ENCODE measurements at regions not wholly inside any gene's neighbourhood (a gene's known extent, or its start where the extent isn't known, plus 50 kb on each side); places are given as distances from the start of the nearest gene placed in this dataset.

DNA sequence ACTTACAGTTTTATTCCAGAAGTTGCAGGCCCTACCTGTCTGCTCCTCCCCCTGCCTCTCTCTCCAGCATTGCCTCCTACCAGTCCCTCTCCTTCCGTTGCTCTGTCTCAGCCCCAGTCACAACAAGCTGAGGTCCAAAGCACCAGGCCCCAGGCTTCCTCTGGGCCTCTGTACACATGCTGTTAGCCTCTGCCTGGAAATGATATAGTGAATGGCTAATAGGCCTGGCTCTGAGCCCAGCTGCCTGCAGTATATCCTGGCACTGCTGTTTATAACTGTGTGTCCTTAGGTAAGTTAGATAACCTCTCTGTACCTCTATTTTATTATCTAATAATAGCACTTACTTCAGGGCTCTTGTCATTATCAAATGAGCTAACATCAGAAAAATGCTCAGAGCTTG lies 114.9 kb upstream of the PWP1 start:
- no peaks in the 10 kb centered on the region for H3K27me3 ChIP-seq (ENCODE audit: insufficient read depth, low read length)
- H3K79me2 ChIP-seq (ENCODE audit: insufficient read depth, low read length) = no peaks in the 10 kb centered on the region
- no peak overlapping the region for H3K9ac ChIP-seq (ENCODE audit: extremely low read depth, insufficient read length, low read length)
- Mint-ChIP-seq H3K36me3 (ENCODE audit: insufficient read depth in 1 of 3, low read depth in 3 of 3) (no peaks in the 10 kb centered on the region), H3K9me3 (no peaks in the 10 kb centered on the region), H3K4me3 (no peak overlapping the region), H3K27me3 (ENCODE audit: low read depth) (peaks cover 2% of the 10 kb centered on the region), H3K27ac (no peak overlapping the region), H3K4me1 (no peaks in the 10 kb centered on the region)
- H3K4me2 ChIP-seq (ENCODE audit: insufficient read depth, insufficient read length, low read length) = no peak overlapping the region
- H2AK5ac ChIP-seq (ENCODE audit: insufficient read length, low read length) = no peak overlapping the region
- no peak overlapping the region for H3K18ac ChIP-seq (ENCODE audit: insufficient read length, low read depth, low read length)
- no peak overlapping the region for H4K8ac ChIP-seq (replicated peaks; ENCODE audit: insufficient read length, low read depth, low read length)
- H4K20me1 ChIP-seq (ENCODE audit: control insufficient read depth, insufficient read depth, insufficient read length) = no peaks in the 10 kb centered on the region
- H3K14ac ChIP-seq (ENCODE audit: insufficient read depth, low read length) = no peak overlapping the region
- H2BK12ac ChIP-seq (ENCODE audit: insufficient read length, low read depth, low read length) = no peak overlapping the region
- no peak overlapping the region for H3K23ac ChIP-seq (ENCODE audit: insufficient read length, low read depth, low read length)
- H3K27ac ChIP-seq (ENCODE audit: insufficient read length, low read depth, low read length) = no peak overlapping the region
- H4K5ac ChIP-seq (ENCODE audit: insufficient read length, low read depth, low read length) = no peak overlapping the region
- no peak overlapping the region for H4K91ac ChIP-seq (ENCODE audit: insufficient read length, low read depth, low read length)
- no peaks in the 10 kb centered on the region for H3K9me3 ChIP-seq (ENCODE audit: control insufficient read depth, low read depth, low read length)
- H3K56ac ChIP-seq (ENCODE audit: insufficient read length, low read depth, low read length) = no peak overlapping the region
- H2AFZ ChIP-seq (ENCODE audit: low read length) = no peak overlapping the region
- no peak overlapping the region for H2BK15ac ChIP-seq (ENCODE audit: low read depth, low read length)
- H3K79me1 ChIP-seq (ENCODE audit: insufficient read depth, low read depth, low read length, poor library complexity, severe bottlenecking) = no peaks in the 10 kb centered on the region
- H2BK20ac ChIP-seq (ENCODE audit: low read depth, low read length, poor library complexity, severe bottlenecking) = no peak overlapping the region
- no peak overlapping the region for H3T11ph ChIP-seq (ENCODE audit: low read length)
- no peak for DNase-seq
- WGBS (ENCODE audit: extremely low coverage, insufficient read length, low lambda C conversion rate) = no CpG with 5 or more reads among the region's 1 CpG
- no peak overlapping the region for H2BK120ac ChIP-seq (ENCODE audit: low read depth, low read length, poor library complexity, severe bottlenecking)
- no peak overlapping the region for H2BK5ac ChIP-seq (ENCODE audit: insufficient read length, low read length)
- H3K4me1 ChIP-seq (ENCODE audit: insufficient read depth, low read length) = no peaks in the 10 kb centered on the region
- H3K23me2 ChIP-seq (ENCODE audit: insufficient read length, low read depth, low read length, poor library complexity, severe bottlenecking) = no peaks in the 10 kb centered on the region
- H3K4ac ChIP-seq (ENCODE audit: low read depth, low read length) = no peak overlapping the region
- TF ChIP-seq, protein P1, sequence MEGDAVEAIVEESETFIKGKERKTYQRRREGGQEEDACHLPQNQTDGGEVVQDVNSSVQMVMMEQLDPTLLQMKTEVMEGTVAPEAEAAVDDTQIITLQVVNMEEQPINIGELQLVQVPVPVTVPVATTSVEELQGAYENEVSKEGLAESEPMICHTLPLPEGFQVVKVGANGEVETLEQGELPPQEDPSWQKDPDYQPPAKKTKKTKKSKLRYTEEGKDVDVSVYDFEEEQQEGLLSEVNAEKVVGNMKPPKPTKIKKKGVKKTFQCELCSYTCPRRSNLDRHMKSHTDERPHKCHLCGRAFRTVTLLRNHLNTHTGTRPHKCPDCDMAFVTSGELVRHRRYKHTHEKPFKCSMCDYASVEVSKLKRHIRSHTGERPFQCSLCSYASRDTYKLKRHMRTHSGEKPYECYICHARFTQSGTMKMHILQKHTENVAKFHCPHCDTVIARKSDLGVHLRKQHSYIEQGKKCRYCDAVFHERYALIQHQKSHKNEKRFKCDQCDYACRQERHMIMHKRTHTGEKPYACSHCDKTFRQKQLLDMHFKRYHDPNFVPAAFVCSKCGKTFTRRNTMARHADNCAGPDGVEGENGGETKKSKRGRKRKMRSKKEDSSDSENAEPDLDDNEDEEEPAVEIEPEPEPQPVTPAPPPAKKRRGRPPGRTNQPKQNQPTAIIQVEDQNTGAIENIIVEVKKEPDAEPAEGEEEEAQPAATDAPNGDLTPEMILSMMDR (conservative IDR thresholded peaks at IDR 0.05) = no peak

Measured in H9 (cell line).